A549 (cell line): ENCODE measurements at regions not wholly inside any gene's neighbourhood (a gene's known extent, or its start where the extent isn't known, plus 50 kb on each side); places are given as distances from the start of the nearest gene placed in this dataset.

Experiments
- ATAC-seq, 2 experiments: fragments of 200-7000 bp in 1 of 2; fragments of >200 bp in 1 of 2; cut with Nextera tagmentation in 1 of 2; cut with Tn5 transposase in 1 of 2; 3 replicates each; pipeline versions ENCODE4 v1.8.0 to v1.9.1; 2018 to 2020; ENCODE audit warnings: mild to moderate bottlenecking in 1 of 2, moderate library complexity in 1 of 2
- CTCF ChIA-PET: fragments of 300-600 bp; sonication (Branson Sonifier 250); formaldehyde crosslinking; extraction: SDS; loops from one replicate; lab custom pipeline; 2021; ENCODE audit warnings: antibody characterized with exemption, inconsistent platforms; lab: Yijun Ruan, JAX
- POLR2A ChIA-PET: fragments of 350-600 bp; formaldehyde crosslinking; extraction: SDS; loops from one replicate; lab custom pipeline; 2021; ENCODE audit warnings: antibody characterized with exemption, inconsistent platforms; lab: Yijun Ruan, JAX
- DNase-seq, 2 experiments: peaks; one replicate each; pipeline versions ENCODE4 v3.0.0 to v3.0.0-alpha.2; 2011 to 2016; ENCODE audit warnings: low read depth in 1 of 2, low spot score in 1 of 2
- FAIRE-seq: peaks from 2 replicates; lab custom pipeline; 2011; peaks lifted over from hg19 to GRCh38; lab: Jason Lieb, UNC
- H3K27ac ChIP-seq, 2 experiments: fragments of >200 bp; sonication (Bioruptor Twin); formaldehyde crosslinking; 3 replicates each; pipeline ENCODE4 v1.5.1; 2016 to 2017
- H3K4me1 ChIP-seq: fragments of >200 bp; sonication (Bioruptor Twin); formaldehyde crosslinking; 3 replicates; pipeline ENCODE4 v1.6.1; 2016
- H3K4me2 ChIP-seq: fragments of >200 bp; sonication (Bioruptor Twin); formaldehyde crosslinking; 3 replicates; pipeline ENCODE4 v1.6.1; 2016
- H3K4me3 ChIP-seq: fragments of >200 bp; sonication (Bioruptor Twin); formaldehyde crosslinking; 3 replicates; pipeline ENCODE4 v1.5.1; 2016
- H3K9me3 ChIP-seq: fragments of >200 bp; sonication (Bioruptor Twin); formaldehyde crosslinking; 3 replicates; pipeline ENCODE4 v1.6.1; 2016
- EHF ChIP-seq: fragments of 250-450 bp; sonication (Bioruptor Pico); IDR thresholded peaks from 2 replicates; pipeline ENCODE4 v1.5.0; 2020; ENCODE audit warnings: mild to moderate bottlenecking
- EHMT2 ChIP-seq: fragments of 200-600 bp; sonication (generic); IDR thresholded peaks from 2 replicates; pipeline ENCODE4 v1.6.1; 2016; ENCODE audit warnings: antibody characterized with exemption, low read depth, mild to moderate bottlenecking, moderate library complexity
- ESRRA ChIP-seq: fragments of 150-350 bp; IDR thresholded peaks from 2 replicates; pipeline ENCODE4 v1.6.1; 2014; ENCODE audit warnings: mild to moderate bottlenecking, low read length, borderline replicate concordance
- FOSL2 ChIP-seq, 2 experiments: fragments of 450-650 bp in 1 of 2; fragments of >200 bp in 1 of 2; sonication (Bioruptor Twin) in 1 of 2; formaldehyde crosslinking; IDR thresholded peaks; 2 replicates each; pipeline versions ENCODE4 v1.5.0 to v1.6.1; 2016 to 2020; ENCODE audit warnings: mild to moderate bottlenecking in 1 of 2, moderate library complexity in 1 of 2
- FOXS1 ChIP-seq: fragments of 250-450 bp; sonication (Bioruptor Pico); IDR thresholded peaks from 2 replicates; pipeline ENCODE4 v1.5.0; 2020; ENCODE audit warnings: mild to moderate bottlenecking, moderate library complexity
- GATA3 ChIP-seq: IDR thresholded peaks from 2 replicates; pipeline ENCODE4 v1.6.1; 2012; ENCODE audit warnings: borderline replicate concordance
- HOXA7 ChIP-seq: fragments of 250-450 bp; sonication (Bioruptor Pico); IDR thresholded peaks from 2 replicates; pipeline ENCODE4 v1.5.0; 2020; ENCODE audit warnings: mild to moderate bottlenecking, moderate library complexity
- HOXB5 ChIP-seq: fragments of 250-450 bp; sonication (Bioruptor Pico); IDR thresholded peaks from 2 replicates; pipeline ENCODE4 v1.5.0; 2020; ENCODE audit warnings: mild to moderate bottlenecking, moderate library complexity
- PHF8 ChIP-seq: fragments of 200-600 bp; sonication (generic); IDR thresholded peaks from 2 replicates; pipeline ENCODE4 v1.6.1; 2016; ENCODE audit warnings: low read depth, mild to moderate bottlenecking, antibody characterized with exemption, moderate library complexity, borderline replicate concordance
- POLR2A ChIP-seq: IDR thresholded peaks from 2 replicates; pipeline ENCODE4 v1.6.1; 2012; ENCODE audit warnings: mild to moderate bottlenecking, low read length
- POLR2AphosphoS2 ChIP-seq: conservative IDR thresholded peaks from 2 replicates; pipeline ENCODE4 v1.6.1; 2012; ENCODE audit warnings: low read length, improper control_type of control experiment, inconsistent platforms
- RAD21 ChIP-seq, 2 experiments: fragments of >200 bp in 1 of 2; sonication (Bioruptor Twin) in 1 of 2; formaldehyde crosslinking in 1 of 2; IDR thresholded peaks in 1 of 2; conservative IDR thresholded peaks in 1 of 2; 2 replicates in 1 of 2; 3 replicates in 1 of 2; pipeline ENCODE4 v1.6.1; 2012 to 2018; ENCODE audit warnings: inconsistent platforms in 1 of 2
- RARB ChIP-seq: fragments of 250-450 bp; sonication (Bioruptor Pico); IDR thresholded peaks from 2 replicates; pipeline ENCODE4 v1.8.0; 2021; ENCODE audit warnings: mild to moderate bottlenecking, moderate library complexity
- RFX5 ChIP-seq: fragments of 450-650 bp; IDR thresholded peaks from 2 replicates; pipeline ENCODE4 v1.7.1; 2014; ENCODE audit warnings: antibody characterized with exemption, mild to moderate bottlenecking, moderate library complexity
- RNF2 ChIP-seq: fragments of 200-600 bp; sonication (generic); IDR thresholded peaks from 2 replicates; pipeline ENCODE4 v1.6.1; 2016; ENCODE audit warnings: low read depth, mild to moderate bottlenecking, antibody characterized with exemption, moderate library complexity, borderline replicate concordance
- TFCP2L1 ChIP-seq: fragments of 250-450 bp; sonication (Bioruptor Pico); IDR thresholded peaks from 2 replicates; pipeline ENCODE4 v1.5.0; 2021; ENCODE audit warnings: mild to moderate bottlenecking
- TP53 ChIP-seq: fragments of 250-450 bp; sonication (Bioruptor Pico); IDR thresholded peaks from 2 replicates; pipeline ENCODE4 v1.5.0; 2021; ENCODE audit warnings: mild to moderate bottlenecking, moderate library complexity
- ZC3H11A ChIP-seq: fragments of 450-650 bp; IDR thresholded peaks from 2 replicates; pipeline ENCODE4 v1.6.1; 2014; ENCODE audit warnings: antibody characterized with exemption, mild to moderate bottlenecking
- WGBS: methylation state at CpG from one replicate; pipeline ENCODE4 v1.1.6; 2017; ENCODE audit errors: missing lambda C conversion rate; 5-methylcytosine and 5-hydroxymethylcytosine counted together
- TF ChIP-seq, protein P1 (sequence below): fragments of 200-600 bp; sonication (generic); IDR thresholded peaks from 2 replicates; pipeline ENCODE4 v1.6.1; 2016; ENCODE audit warnings: antibody characterized with exemption, mild to moderate bottlenecking, moderate library complexity
- TF ChIP-seq, protein P2 (sequence below): IDR thresholded peaks from 2 replicates; pipeline ENCODE4 v1.6.1; 2012; ENCODE audit warnings: low read depth, borderline replicate concordance
- TF ChIP-seq, protein P3 (sequence below): IDR thresholded peaks from 2 replicates; pipeline ENCODE4 v1.6.1; 2012
- TF ChIP-seq, protein P4 (sequence below): fragments of 250-450 bp; sonication (Bioruptor Pico); IDR thresholded peaks from 2 replicates; pipeline ENCODE4 v1.5.0; 2020; ENCODE audit warnings: low read depth, mild to moderate bottlenecking, moderate library complexity

DNA sequence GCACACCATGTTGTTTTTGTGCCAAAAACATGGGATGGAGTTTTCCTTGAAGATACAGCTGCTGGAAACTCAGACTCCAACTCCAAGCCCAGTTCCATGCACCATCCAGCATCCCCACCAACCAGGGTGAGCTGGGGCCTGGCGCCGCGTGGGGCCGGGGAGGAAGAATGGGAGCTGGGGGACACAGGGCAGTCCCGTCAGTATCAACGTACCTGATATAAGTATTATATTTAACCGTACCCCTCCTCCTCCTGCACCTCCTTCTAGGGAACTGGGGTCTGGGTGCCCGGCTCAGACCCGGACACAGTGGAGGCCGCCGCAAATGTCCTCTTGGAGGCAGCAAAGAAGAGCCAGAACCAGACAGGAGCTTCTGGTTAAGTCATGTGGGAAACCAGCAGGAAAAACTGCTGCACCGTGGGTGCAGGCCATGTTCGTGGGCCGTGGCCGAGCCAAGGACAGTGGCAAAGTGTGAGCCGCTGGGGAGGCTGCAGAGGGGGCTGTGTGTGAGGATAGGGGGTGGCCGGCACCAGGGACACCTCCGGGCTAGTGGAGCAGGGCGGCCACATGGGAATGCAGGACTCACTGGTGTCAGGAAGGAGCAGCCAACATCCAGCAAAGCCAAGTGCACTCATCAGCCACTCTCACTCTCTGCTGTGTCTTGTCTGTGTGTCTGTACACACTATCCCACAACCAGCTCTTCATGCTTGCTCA lies 112.6 kb downstream of the TMEM18 start (continued):
- TF ChIP-seq, protein P1, sequence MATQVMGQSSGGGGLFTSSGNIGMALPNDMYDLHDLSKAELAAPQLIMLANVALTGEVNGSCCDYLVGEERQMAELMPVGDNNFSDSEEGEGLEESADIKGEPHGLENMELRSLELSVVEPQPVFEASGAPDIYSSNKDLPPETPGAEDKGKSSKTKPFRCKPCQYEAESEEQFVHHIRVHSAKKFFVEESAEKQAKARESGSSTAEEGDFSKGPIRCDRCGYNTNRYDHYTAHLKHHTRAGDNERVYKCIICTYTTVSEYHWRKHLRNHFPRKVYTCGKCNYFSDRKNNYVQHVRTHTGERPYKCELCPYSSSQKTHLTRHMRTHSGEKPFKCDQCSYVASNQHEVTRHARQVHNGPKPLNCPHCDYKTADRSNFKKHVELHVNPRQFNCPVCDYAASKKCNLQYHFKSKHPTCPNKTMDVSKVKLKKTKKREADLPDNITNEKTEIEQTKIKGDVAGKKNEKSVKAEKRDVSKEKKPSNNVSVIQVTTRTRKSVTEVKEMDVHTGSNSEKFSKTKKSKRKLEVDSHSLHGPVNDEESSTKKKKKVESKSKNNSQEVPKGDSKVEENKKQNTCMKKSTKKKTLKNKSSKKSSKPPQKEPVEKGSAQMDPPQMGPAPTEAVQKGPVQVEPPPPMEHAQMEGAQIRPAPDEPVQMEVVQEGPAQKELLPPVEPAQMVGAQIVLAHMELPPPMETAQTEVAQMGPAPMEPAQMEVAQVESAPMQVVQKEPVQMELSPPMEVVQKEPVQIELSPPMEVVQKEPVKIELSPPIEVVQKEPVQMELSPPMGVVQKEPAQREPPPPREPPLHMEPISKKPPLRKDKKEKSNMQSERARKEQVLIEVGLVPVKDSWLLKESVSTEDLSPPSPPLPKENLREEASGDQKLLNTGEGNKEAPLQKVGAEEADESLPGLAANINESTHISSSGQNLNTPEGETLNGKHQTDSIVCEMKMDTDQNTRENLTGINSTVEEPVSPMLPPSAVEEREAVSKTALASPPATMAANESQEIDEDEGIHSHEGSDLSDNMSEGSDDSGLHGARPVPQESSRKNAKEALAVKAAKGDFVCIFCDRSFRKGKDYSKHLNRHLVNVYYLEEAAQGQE = no peak
- TF ChIP-seq, all 56 proteins: peak for 0

DNA sequence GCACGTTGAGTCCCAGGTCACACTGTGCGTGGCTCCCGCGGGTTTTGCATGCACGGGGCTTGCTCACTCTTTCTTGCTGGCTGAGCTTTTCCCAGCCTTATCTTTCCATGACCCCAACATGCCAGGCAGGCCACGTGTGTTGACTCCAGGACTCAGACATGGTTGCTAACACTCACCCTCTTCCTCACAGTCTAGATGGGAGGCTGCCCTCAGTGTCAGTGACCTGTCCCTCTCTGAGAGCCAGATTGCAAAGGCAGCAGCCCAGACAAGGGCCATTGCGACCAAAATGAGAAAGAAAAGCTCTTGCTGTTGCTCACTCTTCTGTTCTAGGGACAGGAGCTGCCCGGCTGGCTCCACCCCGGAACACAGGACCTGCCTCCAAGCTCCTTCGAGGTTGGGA lies 113.7 kb downstream of the TMEM18 start:
- no peak for FAIRE-seq
- POLR2A ChIA-PET = no interaction called here
- no peak overlapping the region for H3K4me2 ChIP-seq

DNA sequence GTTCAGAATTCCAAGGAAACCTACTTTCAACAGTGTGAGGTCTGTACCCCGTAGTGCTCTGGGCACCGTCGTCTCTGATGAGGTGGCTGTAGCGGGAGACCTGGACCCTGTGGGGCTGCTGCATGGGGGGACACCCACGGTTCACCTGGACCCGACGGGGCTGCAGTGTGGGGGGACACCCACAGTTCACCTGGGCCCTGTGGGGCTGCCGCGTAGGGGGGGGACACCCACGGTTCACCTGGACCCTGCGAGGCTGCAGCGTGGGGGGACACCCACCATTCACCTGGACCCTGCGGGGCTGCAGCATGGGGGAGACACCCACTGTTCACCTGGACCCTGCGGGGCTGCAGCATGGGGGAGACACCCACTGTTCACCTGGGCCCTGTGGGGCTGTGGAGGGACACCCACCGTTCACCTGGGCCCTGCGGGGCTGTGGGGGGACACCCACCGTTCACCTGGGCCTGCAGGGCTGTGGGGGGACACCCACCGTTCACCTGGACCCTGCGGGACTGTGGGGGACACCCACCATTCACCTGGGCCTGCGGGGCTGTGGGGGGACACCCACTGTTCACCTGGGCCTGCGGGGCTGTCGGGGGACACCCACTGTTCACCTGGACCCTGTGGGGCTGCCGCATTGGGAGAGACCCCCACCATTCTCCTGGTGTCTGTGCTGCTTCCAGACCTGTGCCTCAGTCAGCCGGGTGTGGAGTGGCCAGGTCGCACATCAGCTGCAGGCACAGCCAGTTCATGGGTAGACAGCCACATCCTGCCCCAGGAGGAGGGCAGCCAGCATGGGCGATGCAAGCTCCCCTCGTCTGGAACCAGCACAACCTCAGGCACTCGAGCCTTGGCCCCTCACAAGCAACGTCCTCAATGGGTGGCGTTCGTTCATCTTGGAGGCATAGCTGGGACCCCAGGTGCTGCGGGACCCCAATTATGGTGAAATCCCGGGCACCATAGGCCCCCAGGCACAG lies 114.5 kb downstream of the TMEM18 start:
- no peaks in the 10 kb centered on the region for H3K9me3 ChIP-seq
- no peak overlapping the region for H3K27ac ChIP-seq
- ChIA-PET POLR2A (no interaction called here), CTCF (interaction anchor here (0.7 kb wide), 1 partner anchor 1303 kb away, joined by 3 read pairs; no protein-coding TSS in a partner anchor)
- no peak overlapping the region for H3K4me3 ChIP-seq
- 8% methylated on average over 15 of the region's 33 CpGs for WGBS
- DNase-seq = no peak
- no peaks in the 10 kb centered on the region for H3K4me1 ChIP-seq
- ATAC-seq = no peak
- no peak for FAIRE-seq
- TF ChIP-seq POLR2A (no peak), EHMT2 (no peak), ESRRA (no peak), HOXB5 (no peak), TFCP2L1 (CRISPR knock-in tag) (no peak), TP53 (CRISPR knock-in tag) (no peak), RARB (no peak), ZC3H11A (no peak), POLR2AphosphoS2 (no peak)
- TF ChIP-seq, protein P2, sequence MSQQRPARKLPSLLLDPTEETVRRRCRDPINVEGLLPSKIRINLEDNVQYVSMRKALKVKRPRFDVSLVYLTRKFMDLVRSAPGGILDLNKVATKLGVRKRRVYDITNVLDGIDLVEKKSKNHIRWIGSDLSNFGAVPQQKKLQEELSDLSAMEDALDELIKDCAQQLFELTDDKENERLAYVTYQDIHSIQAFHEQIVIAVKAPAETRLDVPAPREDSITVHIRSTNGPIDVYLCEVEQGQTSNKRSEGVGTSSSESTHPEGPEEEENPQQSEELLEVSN = no peak
- H3K4me2 ChIP-seq = no peak overlapping the region

More for the DNA sequence above, 113.7 kb downstream of the TMEM18 start:
- 5% methylated on average over 10 of the region's 10 CpGs for WGBS
- H3K27ac ChIP-seq = no peak overlapping the region
- TF ChIP-seq EHF (CRISPR knock-in tag) = no peak
- TF ChIP-seq RAD21 (conservative IDR thresholded peaks at IDR 0.05 in 1 of 2, IDR thresholded peaks at IDR 0.05 in 1 of 2) = no peak
- TF ChIP-seq HOXA7 (CRISPR knock-in tag) = no peak
- no peak for TF ChIP-seq RFX5
- TF ChIP-seq FOXS1 = no peak
- TF ChIP-seq PHF8 = no peak
- TF ChIP-seq FOSL2 (IDR thresholded peaks at IDR 0.05) = no peak
- no peak for TF ChIP-seq FOSL2 (CRISPR knock-in tag; IDR thresholded peaks at IDR 0.05)
- TF ChIP-seq, protein P3, sequence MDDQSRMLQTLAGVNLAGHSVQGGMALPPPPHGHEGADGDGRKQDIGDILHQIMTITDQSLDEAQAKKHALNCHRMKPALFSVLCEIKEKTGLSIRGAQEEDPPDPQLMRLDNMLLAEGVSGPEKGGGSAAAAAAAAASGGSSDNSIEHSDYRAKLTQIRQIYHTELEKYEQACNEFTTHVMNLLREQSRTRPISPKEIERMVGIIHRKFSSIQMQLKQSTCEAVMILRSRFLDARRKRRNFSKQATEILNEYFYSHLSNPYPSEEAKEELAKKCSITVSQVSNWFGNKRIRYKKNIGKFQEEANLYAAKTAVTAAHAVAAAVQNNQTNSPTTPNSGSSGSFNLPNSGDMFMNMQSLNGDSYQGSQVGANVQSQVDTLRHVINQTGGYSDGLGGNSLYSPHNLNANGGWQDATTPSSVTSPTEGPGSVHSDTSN = no peak
- no peak for TF ChIP-seq TP53 (CRISPR knock-in tag)
- TF ChIP-seq, protein P4, sequence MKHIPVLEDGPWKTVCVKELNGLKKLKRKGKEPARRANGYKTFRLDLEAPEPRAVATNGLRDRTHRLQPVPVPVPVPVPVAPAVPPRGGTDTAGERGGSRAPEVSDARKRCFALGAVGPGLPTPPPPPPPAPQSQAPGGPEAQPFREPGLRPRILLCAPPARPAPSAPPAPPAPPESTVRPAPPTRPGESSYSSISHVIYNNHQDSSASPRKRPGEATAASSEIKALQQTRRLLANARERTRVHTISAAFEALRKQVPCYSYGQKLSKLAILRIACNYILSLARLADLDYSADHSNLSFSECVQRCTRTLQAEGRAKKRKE (CRISPR knock-in tag) = no peak
- TF ChIP-seq GATA3 = no peak
- no peak for TF ChIP-seq RNF2
- TF ChIP-seq, all 56 proteins: peak for 0
- Histone ChIP-seq H3K9me3 (no peaks in the 10 kb centered on the region), H3K4me3 (no peak overlapping the region), H3K4me1 (no peaks in the 10 kb centered on the region)
- CTCF ChIA-PET = no interaction called here
- no peak for DNase-seq
- no peak for ATAC-seq
